Neural progenitor cell (in vitro differentiated cells): ENCODE measurements at regions not wholly inside any gene's neighbourhood (a gene's known extent, or its start where the extent isn't known, plus 50 kb on each side); places are given as distances from the start of the nearest gene placed in this dataset.

ENCODE experiments used
- CTCF ChIP-seq: fragments of 200-600 bp; sonication (generic); IDR thresholded peaks from 2 replicates; pipeline ENCODE4 v1.5.1; 2017; ENCODE audit warnings: antibody characterized with exemption, mild to moderate bottlenecking
- EZH2 ChIP-seq: fragments of 200-600 bp; sonication (generic); IDR thresholded peaks from 2 replicates; pipeline ENCODE4 v1.6.1; 2017; ENCODE audit warnings: antibody characterized with exemption, mild to moderate bottlenecking, moderate library complexity
- EZH2phosphoT487 ChIP-seq: fragments of 200-600 bp; sonication (generic); IDR thresholded peaks from 2 replicates; pipeline ENCODE4 v1.6.1; 2017; ENCODE audit warnings: antibody characterized with exemption

GRCh38 chr2:123434546-123435395 is 590.3 kb upstream of the CNTNAP5 start:
- TF ChIP-seq CTCF = no peak
- TF ChIP-seq EZH2phosphoT487 = no peak
- TF ChIP-seq EZH2 = no peak
